GM12872 (cell line): ENCODE measurements at regions not wholly inside any gene's neighbourhood (a gene's known extent, or its start where the extent isn't known, plus 50 kb on each side); places are given as distances from the start of the nearest gene placed in this dataset.

Experiments used
- TF ChIP-seq, protein P1 (sequence below): IDR thresholded peaks from 3 replicates; pipeline ENCODE4 v1.5.1; 2011; ENCODE audit warnings: low read depth, mild to moderate bottlenecking, low read length, moderate library complexity; ENCODE audit not compliant: insufficient read depth

GRCh38 chr4:131644619-131645018, 1504.5 kb upstream of the PCDH10 start:
- TF ChIP-seq, protein P1, sequence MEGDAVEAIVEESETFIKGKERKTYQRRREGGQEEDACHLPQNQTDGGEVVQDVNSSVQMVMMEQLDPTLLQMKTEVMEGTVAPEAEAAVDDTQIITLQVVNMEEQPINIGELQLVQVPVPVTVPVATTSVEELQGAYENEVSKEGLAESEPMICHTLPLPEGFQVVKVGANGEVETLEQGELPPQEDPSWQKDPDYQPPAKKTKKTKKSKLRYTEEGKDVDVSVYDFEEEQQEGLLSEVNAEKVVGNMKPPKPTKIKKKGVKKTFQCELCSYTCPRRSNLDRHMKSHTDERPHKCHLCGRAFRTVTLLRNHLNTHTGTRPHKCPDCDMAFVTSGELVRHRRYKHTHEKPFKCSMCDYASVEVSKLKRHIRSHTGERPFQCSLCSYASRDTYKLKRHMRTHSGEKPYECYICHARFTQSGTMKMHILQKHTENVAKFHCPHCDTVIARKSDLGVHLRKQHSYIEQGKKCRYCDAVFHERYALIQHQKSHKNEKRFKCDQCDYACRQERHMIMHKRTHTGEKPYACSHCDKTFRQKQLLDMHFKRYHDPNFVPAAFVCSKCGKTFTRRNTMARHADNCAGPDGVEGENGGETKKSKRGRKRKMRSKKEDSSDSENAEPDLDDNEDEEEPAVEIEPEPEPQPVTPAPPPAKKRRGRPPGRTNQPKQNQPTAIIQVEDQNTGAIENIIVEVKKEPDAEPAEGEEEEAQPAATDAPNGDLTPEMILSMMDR = peak; percentile 32; the same call in 1 of the 3 replicates

- TF ChIP-seq, protein P1 = no peak
Measured at GRCh38 chr4:131649227-131649626, 1499.9 kb upstream of the PCDH10 start.

DNA sequence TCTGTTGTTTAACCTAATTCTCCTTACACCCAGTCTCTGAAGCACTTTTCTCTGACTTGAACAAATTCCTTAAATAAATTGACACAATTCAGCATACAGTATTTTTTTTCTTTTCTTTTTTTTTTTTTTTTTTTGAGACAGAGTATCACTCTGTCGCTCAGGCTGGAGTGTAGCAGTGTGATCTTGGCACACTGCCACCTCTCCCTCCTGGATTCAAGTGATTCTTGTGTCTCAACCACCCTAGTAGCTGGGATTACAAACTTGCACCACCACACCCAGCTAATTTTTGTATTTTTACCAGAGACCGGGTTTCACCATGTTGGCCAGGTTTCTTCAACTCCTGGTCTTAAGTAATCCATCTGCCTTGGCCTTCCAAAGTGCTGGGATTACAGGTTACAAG, 1498.1 kb upstream of the PCDH10 start:
- TF ChIP-seq, protein P1 = no peak

- TF ChIP-seq, protein P1 = no peak
Measured at GRCh38 chr4:131721883-131722282, 1427.2 kb upstream of the PCDH10 start.

GRCh38 chr4:131764730-131765129, 1384.4 kb upstream of the PCDH10 start:
- TF ChIP-seq, protein P1 = no peak
